Adrenal gland (tissue), 9 donors: ENCODE measurements at regions not wholly inside any gene's neighbourhood (a gene's known extent, or its start where the extent isn't known, plus 50 kb on each side); places are given as distances from the start of the nearest gene placed in this dataset.
"Not testable (repeated sequence)": the region's sequence is repeated elsewhere in the genome, so short reads cannot be mapped to it uniquely, and the experiment has no call there.

Experiments
- DNase-seq, 7 donors: peaks; one replicate each; pipeline ENCODE4 v3.0.0-alpha.2; 2019 to 2020
- H3K27ac ChIP-seq, 5 donors: fragments of 200-600 bp; sonication (generic) in 4 of 5; 1 replicate in 3 of 5; 2 replicates in 2 of 5; pipeline versions ENCODE4 v1.5.1 to v1.8.0; 2016 to 2020; ENCODE audit warnings: mild to moderate bottlenecking in 1 of 5
- H3K27me3 ChIP-seq: fragments of 200-600 bp; 2 replicates; pipeline ENCODE4 v1.8.0; 2021
- H3K36me3 ChIP-seq, 2 donors: fragments of 200-600 bp; replicated peaks in 1 of 2; 1 replicate in 1 of 2; 2 replicates in 1 of 2; pipeline versions ENCODE4 v1.5.1 to v1.8.0; 2018 to 2022
- H3K4me1 ChIP-seq, 2 donors: fragments of 200-600 bp; replicated peaks in 1 of 2; 1 replicate in 1 of 2; 2 replicates in 1 of 2; pipeline versions ENCODE4 v1.5.1 to v1.8.0; 2018 to 2021
- H3K4me3 ChIP-seq, 4 donors: fragments of 200-600 bp; sonication (generic) in 3 of 4; one replicate each; pipeline ENCODE4 v1.5.1; 2016 to 2018
- H3K9me3 ChIP-seq, 3 donors: fragments of 200-600 bp; sonication (generic) in 1 of 3; replicated peaks in 1 of 3; 1 replicate in 2 of 3; 2 replicates in 1 of 3; pipeline versions ENCODE4 v1.5.1 to v1.8.0; 2016 to 2021
- CTCF ChIP-seq, 6 experiments: fragments of 450-650 bp in 4 of 6; fragments of 200-600 bp in 2 of 6; sonication (generic) in 1 of 6; IDR thresholded peaks; 1 replicate in 5 of 6; 2 replicates in 1 of 6; pipeline versions ENCODE4 v1.5.1 to v1.8.0; 2016 to 2021; ENCODE audit warnings: antibody characterized with exemption in 6 of 6, mild to moderate bottlenecking in 2 of 6, moderate library complexity in 1 of 6
- POLR2A ChIP-seq, 2 donors: fragments of 450-650 bp; IDR thresholded peaks; one replicate each; pipeline ENCODE4 v1.6.1; 2017; ENCODE audit warnings: antibody characterized with exemption in 2 of 2, mild to moderate bottlenecking in 2 of 2, moderate library complexity in 1 of 2
- WGBS, 4 donors: extraction: QIAGEN DNeasy Blood & Tissue Kit in 2 of 4; methylation state at CpG; one replicate each; pipeline versions ENCODE4 v1.1.5 to v1.1.7; 2013 to 2017; 5-methylcytosine and 5-hydroxymethylcytosine counted together
- intact Hi-C, 2 donors: fragments of 100-400 bp; cut with DNase I; formaldehyde crosslinking; loops; one replicate each; pipeline versions ENCODE4 v1.14.1 to v1.15.0; 2022 to 2023
- donor health status: healthy with polysubstance abuse.
- donor health status: Bipolar disorder and iron deficiency.
- donor health status: DM: yes; HTN: yes; CAD: no.
- donor health status: DM: no; HTN: no; CAD: no.
- donor health status: DM: no; HTN: no; CAD: no.

- no peaks in the 10 kb centered on the region for H3K4me1 ChIP-seq
- H3K27me3 ChIP-seq, result no peaks in the 10 kb centered on the region
- no peak for TF ChIP-seq POLR2A (IDR thresholded peaks at IDR 0.05)
- no peak for TF ChIP-seq CTCF (IDR thresholded peaks at IDR 0.05)
- H3K36me3 ChIP-seq, result no peaks in the 10 kb centered on the region
- no peaks in the 10 kb centered on the region for H3K9me3 ChIP-seq
- no peak overlapping the region for H3K4me3 ChIP-seq
- DNase-seq, result no peak
- 53 to 67% (median 57%) methylated on average over 2 of the region's 2 CpGs for WGBS, 4 donors
- no peak overlapping the region for H3K27ac ChIP-seq
- intact Hi-C loops, result no loop called here
These were observed 62.1 kb upstream of the THSD7B start for GRCh38 chr2:136703214-136703613.

GRCh38 chr2:136696438-136696837 lies 68.9 kb upstream of the THSD7B start:
- H3K36me3 ChIP-seq, result no peaks in the 10 kb centered on the region
- H3K4me3 ChIP-seq, result no peak overlapping the region
- H3K27ac ChIP-seq, result no peak overlapping the region
- H3K9me3 ChIP-seq, result no peaks in the 10 kb centered on the region
- intact Hi-C loops, result no loop called here
- no peaks in the 10 kb centered on the region for H3K27me3 ChIP-seq
- 77 to 82% (median 80%) methylated on average over 2 of the region's 2 CpGs for WGBS, 4 donors
- no peaks in the 10 kb centered on the region for H3K4me1 ChIP-seq
- no peak for DNase-seq
- no peak for TF ChIP-seq POLR2A (IDR thresholded peaks at IDR 0.05)
- no peak for TF ChIP-seq CTCF (IDR thresholded peaks at IDR 0.05)

- 27 to 60% (median 48%) methylated on average over 5 of the region's 5 CpGs for WGBS, 4 donors
- intact Hi-C loops, result no loop called here
- TF ChIP-seq CTCF (IDR thresholded peaks at IDR 0.05) (no peak), POLR2A (IDR thresholded peaks at IDR 0.05) (no peak)
- H3K4me1 ChIP-seq, result no peaks in the 10 kb centered on the region
- no peaks in the 10 kb centered on the region for H3K9me3 ChIP-seq
- H3K27ac ChIP-seq, result no peak overlapping the region
- H3K36me3 ChIP-seq, result no peaks in the 10 kb centered on the region
- H3K4me3 ChIP-seq, result no peak overlapping the region
- DNase-seq, result no peak
- H3K27me3 ChIP-seq, result no peaks in the 10 kb centered on the region
These were observed 71.4 kb upstream of the THSD7B start for GRCh38 chr2:136693966-136694365.

GRCh38 chr2:136680079-136680478 lies 85.3 kb upstream of the THSD7B start:
- H3K4me3 ChIP-seq, DNase-seq, intact Hi-C loops, H3K27me3 ChIP-seq, H3K36me3 ChIP-seq, H3K27ac ChIP-seq, H3K4me1 ChIP-seq, H3K9me3 ChIP-seq: not testable (repeated sequence)
- 20 to 34% (median 31%) methylated on average over 1 of the region's 1 CpG for WGBS, 4 donors

- no peaks in the 10 kb centered on the region for H3K27me3 ChIP-seq
- no peaks in the 10 kb centered on the region for H3K36me3 ChIP-seq
- no peak for TF ChIP-seq CTCF (IDR thresholded peaks at IDR 0.05)
- TF ChIP-seq POLR2A (IDR thresholded peaks at IDR 0.05), result no peak
- no peak for DNase-seq
- H3K4me3 ChIP-seq, result no peak overlapping the region
- H3K4me1 ChIP-seq, result no peaks in the 10 kb centered on the region
- H3K9me3 ChIP-seq, result no peaks in the 10 kb centered on the region
- intact Hi-C loops, result no loop called here
- 44 to 58% (median 55%) methylated on average over 3 of the region's 3 CpGs for WGBS, 4 donors
- H3K27ac ChIP-seq, result no peak overlapping the region
These were observed 99.6 kb upstream of the THSD7B start for GRCh38 chr2:136665736-136666135.
